ENCODE measurements at regions not wholly inside any gene's neighbourhood (a gene's known extent, or its start where the extent isn't known, plus 50 kb on each side); places are given as distances from the start of the nearest gene placed in this dataset.

GRCh38 chr1:4207842-4208692 lies 308.0 kb upstream of the C1orf174 start:
- Histone ChIP-seq H3K4me1 (no peaks in the 10 kb centered on the region), H3K36me3 (ENCODE audit: low read depth, missing control alignments) (no peaks in the 10 kb centered on the region), H3K4me3 (no peak overlapping the region), H3K27ac (no peak overlapping the region), H3K9me3 (no peaks in the 10 kb centered on the region), H3K27me3 (no peaks in the 10 kb centered on the region)
- DNase-seq = no peak
- WGBS, 2 donors = 90 to 92% methylated on average over 10 of the region's 10 CpGs
- intact Hi-C loops (cut with DNase I; ENCODE audit: low total_unique reads) = no loop called here
- no peak for TF ChIP-seq CTCF (IDR thresholded peaks at IDR 0.05)
- no peak for TF ChIP-seq POLR2A (IDR thresholded peaks at IDR 0.05)

GRCh38 chr1:4210043-4210442 lies 310.0 kb upstream of the C1orf174 start:
- Histone ChIP-seq H3K27ac (no peak overlapping the region), H3K4me1 (no peaks in the 10 kb centered on the region), H3K4me3 (no peak overlapping the region), H3K36me3 (ENCODE audit: low read depth, missing control alignments) (no peaks in the 10 kb centered on the region), H3K27me3 (no peaks in the 10 kb centered on the region), H3K9me3 (no peaks in the 10 kb centered on the region)
- 78 to 100% methylated on average over 1 of the region's 1 CpG for WGBS, 2 donors
- DNase-seq = no peak
- TF ChIP-seq CTCF (IDR thresholded peaks at IDR 0.05) (no peak), POLR2A (IDR thresholded peaks at IDR 0.05) (no peak)
- intact Hi-C loops (cut with DNase I; ENCODE audit: low total_unique reads) = no loop called here

GRCh38 chr1:4212796-4213195 lies 312.7 kb upstream of the C1orf174 start:
- no peak for DNase-seq
- H3K4me3 ChIP-seq = no peak overlapping the region
- no peaks in the 10 kb centered on the region for H3K27me3 ChIP-seq
- no peak overlapping the region for H3K27ac ChIP-seq
- H3K9me3 ChIP-seq = no peaks in the 10 kb centered on the region
- intact Hi-C loops (cut with DNase I; ENCODE audit: low total_unique reads) = no loop called here
- H3K36me3 ChIP-seq (ENCODE audit: low read depth, missing control alignments) = no peaks in the 10 kb centered on the region
- TF ChIP-seq CTCF (IDR thresholded peaks at IDR 0.05) (no peak), POLR2A (IDR thresholded peaks at IDR 0.05) (no peak)
- WGBS, 2 donors = 92 to 94% methylated on average over 5 of the region's 5 CpGs
- H3K4me1 ChIP-seq = no peaks in the 10 kb centered on the region

- no peak for DNase-seq
These were observed 313.4 kb upstream of the C1orf174 start for GRCh38 chr1:4213366-4213973.

More at GRCh38 chr1:4213366-4213973, 313.4 kb upstream of the C1orf174 start:
- no peak overlapping the region for H3K27ac ChIP-seq
- no peaks in the 10 kb centered on the region for H3K36me3 ChIP-seq (ENCODE audit: low read depth, missing control alignments)
- intact Hi-C loops (cut with DNase I; ENCODE audit: low total_unique reads) = no loop called here
- H3K4me3 ChIP-seq = no peak overlapping the region
- no peaks in the 10 kb centered on the region for H3K9me3 ChIP-seq
- H3K4me1 ChIP-seq = no peaks in the 10 kb centered on the region
- 60 to 66% methylated on average over 18 of the region's 18 CpGs for WGBS, 2 donors
- TF ChIP-seq POLR2A (IDR thresholded peaks at IDR 0.05) (no peak), CTCF (IDR thresholded peaks at IDR 0.05) (no peak)
- no peaks in the 10 kb centered on the region for H3K27me3 ChIP-seq
